Uterus (tissue), 2 donors: ENCODE measurements at regions not wholly inside any gene's neighbourhood (a gene's known extent, or its start where the extent isn't known, plus 50 kb on each side); places are given as distances from the start of the nearest gene placed in this dataset.

Experiments used
- CTCF ChIP-seq, 4 experiments: fragments of 200-600 bp in 2 of 4; fragments of 450-650 bp in 2 of 4; sonication (generic) in 2 of 4; IDR thresholded peaks; one replicate each; pipeline ENCODE4 v1.5.1; 2016 to 2019; ENCODE audit warnings: antibody characterized with exemption in 4 of 4, mild to moderate bottlenecking in 2 of 4, moderate library complexity in 1 of 4
- POLR2A ChIP-seq, 2 donors: fragments of 450-650 bp; IDR thresholded peaks; one replicate each; pipeline ENCODE4 v1.6.1; 2016; ENCODE audit warnings: antibody characterized with exemption in 2 of 2, mild to moderate bottlenecking in 1 of 2, moderate library complexity in 1 of 2

GRCh38 chr1:29544406-29544805, 308.1 kb downstream of the PTPRU start:
- TF ChIP-seq POLR2A (IDR thresholded peaks at IDR 0.05) (no peak), CTCF (IDR thresholded peaks at IDR 0.05) (no peak)
